GM12878 (cell line): ENCODE measurements at regions not wholly inside any gene's neighbourhood (a gene's known extent, or its start where the extent isn't known, plus 50 kb on each side); places are given as distances from the start of the nearest gene placed in this dataset.

ENCODE experiments used
- ATAC-seq: fragments of 200-7000 bp; cut with Tn5 transposase; 3 replicates; pipeline ENCODE4 v1.9.1; 2020; ENCODE audit warnings: mild to moderate bottlenecking, moderate library complexity
- BruUV-seq: library from RNA; stranded (reverse); fragments of 400-500 nt; replicated peaks from 2 replicates; lab custom pipeline; 2021; lab: Mats Ljungman, UMichigan
- CTCF ChIA-PET: fragments of 300-600 bp; sonication (Branson Sonifier 250); formaldehyde crosslinking; extraction: SDS; loops from one replicate; lab custom pipeline; 2021; ENCODE audit warnings: inconsistent platforms; lab: Yijun Ruan, JAX
- POLR2A ChIA-PET: fragments of 350-600 bp; formaldehyde crosslinking; extraction: SDS; loops from one replicate; lab custom pipeline; 2021; ENCODE audit warnings: inconsistent platforms; lab: Charles Lee
- RAD21 ChIA-PET: fragments of 300-600 bp; sonication (Branson Sonifier 250); formaldehyde crosslinking; loops from one replicate; lab custom pipeline; 2023; ENCODE audit warnings: antibody characterized with exemption; ENCODE audit not compliant: unreplicated experiment; lab: Charles Lee
- SMC1A ChIA-PET: fragments of 300-600 bp; sonication (Branson Sonifier 250); formaldehyde crosslinking; loops from one replicate; lab custom pipeline; 2023; ENCODE audit not compliant: unreplicated experiment, uncharacterized antibody; lab: Charles Lee
- DNase-seq: peaks from one replicate; pipeline ENCODE4 v3.0.0-alpha.2; 2011; ENCODE audit warnings: low read depth, low spot score
- FAIRE-seq: peaks from 3 replicates; lab custom pipeline; 2011; peaks lifted over from hg19 to GRCh38; lab: Jason Lieb, UNC
- H2AFZ ChIP-seq: 2 replicates; pipeline ENCODE4 v1.6.0; 2011; ENCODE audit warnings: low read depth, low read length, control low read depth; ENCODE audit not compliant: control insufficient read depth
- H3K27ac ChIP-seq: 2 replicates; pipeline ENCODE4 v1.5.1; 2011; ENCODE audit warnings: control low read depth; ENCODE audit not compliant: control insufficient read depth, insufficient read depth
- H3K27me3 ChIP-seq, 2 experiments: replicated peaks in 1 of 2; 2 replicates each; pipeline versions ENCODE4 v1.6.0 to v1.6.1; 2011; ENCODE audit warnings: low read length in 1 of 2; ENCODE audit not compliant: control insufficient read depth in 2 of 2, insufficient read depth in 2 of 2
- H3K36me3 ChIP-seq, 2 experiments: 2 replicates each; pipeline ENCODE4 v1.5.1; 2011; ENCODE audit warnings: low read length in 1 of 2; ENCODE audit not compliant: control insufficient read depth in 2 of 2, insufficient read depth in 2 of 2
- H3K4me1 ChIP-seq: 2 replicates; pipeline ENCODE4 v1.6.1; 2011; ENCODE audit warnings: mild to moderate bottlenecking, low read length, moderate library complexity, mixed read lengths; ENCODE audit not compliant: control insufficient read depth, insufficient read depth
- H3K4me2 ChIP-seq: 2 replicates; pipeline ENCODE4 v1.6.0; 2011; ENCODE audit warnings: control low read depth; ENCODE audit not compliant: control insufficient read depth, insufficient read depth
- H3K4me3 ChIP-seq: fragments of 200-600 bp; sonication (generic); 2 replicates; pipeline ENCODE4 v1.5.1; 2016
- H3K79me2 ChIP-seq: 2 replicates; pipeline ENCODE4 v1.6.0; 2011; ENCODE audit warnings: low read length; ENCODE audit not compliant: control insufficient read depth, insufficient read depth
- H3K9ac ChIP-seq: 2 replicates; pipeline ENCODE4 v1.8.0; 2011; ENCODE audit warnings: low read length, control low read depth, mixed read lengths; ENCODE audit not compliant: control insufficient read depth, insufficient read depth
- H3K9me3 ChIP-seq: replicated peaks from 3 replicates; pipeline ENCODE4 v1.5.1; 2011; ENCODE audit warnings: mild to moderate bottlenecking, low read length; ENCODE audit not compliant: control insufficient read depth, insufficient read depth
- H4K20me1 ChIP-seq: 2 replicates; pipeline ENCODE4 v1.6.0; 2011; ENCODE audit not compliant: control insufficient read depth, insufficient read depth
- ASH2L ChIP-seq: fragments of 300-600, 200-600 bp; sonication (generic); IDR thresholded peaks from 2 replicates; pipeline ENCODE4 v1.6.1; 2017; ENCODE audit warnings: low read depth, mild to moderate bottlenecking, borderline replicate concordance
- CREB1 ChIP-seq: IDR thresholded peaks from 2 replicates; pipeline ENCODE4 v1.6.1; 2012; ENCODE audit warnings: low read depth, mild to moderate bottlenecking, inconsistent platforms
- CREM ChIP-seq: IDR thresholded peaks from 2 replicates; pipeline ENCODE4 v1.6.1; 2014; ENCODE audit warnings: antibody characterized with exemption, low read depth
- ESRRA ChIP-seq: IDR thresholded peaks from 2 replicates; pipeline ENCODE4 v1.6.1; 2012; ENCODE audit warnings: mild to moderate bottlenecking, low read length, improper control_type of control experiment
- KDM1A ChIP-seq: fragments of 200-600 bp; sonication (generic); IDR thresholded peaks from 2 replicates; pipeline ENCODE4 v1.6.1; 2016; ENCODE audit warnings: borderline replicate concordance
- MYB ChIP-seq: fragments of 150-350 bp; IDR thresholded peaks from 2 replicates; pipeline ENCODE4 v1.6.1; 2014; ENCODE audit warnings: mild to moderate bottlenecking, low read depth, low read length, borderline replicate concordance
- POLR2A ChIP-seq: IDR thresholded peaks from 2 replicates; pipeline ENCODE4 v1.6.1; 2011; ENCODE audit warnings: low read depth, mild to moderate bottlenecking, low read length
- POLR2AphosphoS5 ChIP-seq: IDR thresholded peaks from 2 replicates; pipeline ENCODE4 v1.6.1; 2011; ENCODE audit warnings: mild to moderate bottlenecking, low read length, inconsistent platforms
- POU2F2 ChIP-seq: IDR thresholded peaks from 3 replicates; pipeline ENCODE4 v1.6.1; 2011; ENCODE audit warnings: low read depth, mild to moderate bottlenecking, low read length, borderline replicate concordance
- TCF3 ChIP-seq: IDR thresholded peaks from 2 replicates; pipeline ENCODE4 v1.6.1; 2012; ENCODE audit warnings: low read depth, mild to moderate bottlenecking, low read length, borderline replicate concordance; ENCODE audit not compliant: insufficient read depth
- WGBS: methylation state at CpG from one replicate; pipeline ENCODE4 v1.1.6; 2016; ENCODE audit warnings: low lambda C conversion rate; ENCODE audit not compliant: insufficient replicate concordance, insufficient coverage; ENCODE audit errors: missing lambda C conversion rate; 5-methylcytosine and 5-hydroxymethylcytosine counted together
- in situ Hi-C: fragments of 300-500 bp; cut with MboI; formaldehyde crosslinking; loops from 9 replicates; pipeline ENCODE4 v1.14.3; 2018; ENCODE audit warnings: mixed read lengths
- intact Hi-C: fragments of 100-400 bp; cut with micrococcal nuclease; formaldehyde crosslinking; loops from one replicate; pipeline ENCODE4 v1.14.2; 2022; ENCODE audit not compliant: unreplicated experiment
- TF ChIP-seq, protein P1 (sequence below): fragments of 450-650 bp; IDR thresholded peaks from 2 replicates; pipeline ENCODE4 v1.6.1; 2017; ENCODE audit warnings: mild to moderate bottlenecking, moderate library complexity
- TF ChIP-seq, protein P2 (sequence below): fragments of 450-650 bp; formaldehyde crosslinking; IDR thresholded peaks from 2 replicates; pipeline ENCODE4 v1.4.0; 2020; ENCODE audit warnings: mild to moderate bottlenecking, moderate library complexity
- TF ChIP-seq, protein P3 (sequence below): IDR thresholded peaks from 2 replicates; pipeline ENCODE4 v1.6.1; 2012; ENCODE audit warnings: low read depth, low read length, improper control_type of control experiment

DNA sequence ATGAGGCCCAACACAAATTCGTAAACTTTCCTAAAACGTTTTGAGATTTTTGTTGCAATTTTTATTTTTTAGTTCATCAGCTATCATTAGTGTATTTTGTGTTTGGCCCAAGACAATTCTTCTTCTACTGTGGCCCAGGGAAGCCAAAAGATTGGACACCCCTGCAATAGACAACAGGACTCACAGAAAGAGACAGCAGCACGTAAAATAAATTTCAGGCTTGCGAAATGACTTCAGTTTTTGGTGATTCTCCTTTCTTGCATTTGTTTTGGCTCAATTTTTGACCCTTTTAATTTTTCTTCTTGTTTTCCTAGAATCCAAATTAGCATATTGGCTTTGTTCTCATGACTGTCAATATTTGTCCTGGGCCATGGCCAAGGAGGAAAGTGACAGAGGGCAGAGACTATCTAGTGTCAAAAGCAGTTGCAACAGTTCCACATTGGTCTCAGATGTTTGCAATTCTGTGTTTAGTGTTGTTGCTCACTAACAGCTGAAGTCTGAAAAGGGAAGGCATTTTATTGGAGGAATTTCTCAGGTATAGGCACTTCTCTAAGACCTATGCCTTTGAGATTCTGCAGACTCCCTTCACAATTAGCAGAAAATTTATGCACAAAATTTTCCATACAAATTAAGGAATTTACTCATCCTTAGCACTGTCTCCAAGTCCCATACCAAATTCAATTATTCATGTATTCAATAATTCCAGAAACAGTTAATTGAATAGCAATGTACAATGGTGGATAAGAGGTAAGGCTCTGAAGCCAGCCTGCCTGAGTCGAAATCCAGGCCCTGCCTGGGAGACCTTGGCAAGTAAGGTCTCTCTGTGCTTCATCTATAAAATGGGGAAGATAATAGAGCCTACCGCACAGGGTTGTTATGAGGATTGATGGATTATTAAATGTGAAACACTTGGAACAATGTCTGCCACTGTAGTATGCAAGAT lies 160.9 kb upstream of the IVNS1ABP start (continued):
- TF ChIP-seq, protein P1, sequence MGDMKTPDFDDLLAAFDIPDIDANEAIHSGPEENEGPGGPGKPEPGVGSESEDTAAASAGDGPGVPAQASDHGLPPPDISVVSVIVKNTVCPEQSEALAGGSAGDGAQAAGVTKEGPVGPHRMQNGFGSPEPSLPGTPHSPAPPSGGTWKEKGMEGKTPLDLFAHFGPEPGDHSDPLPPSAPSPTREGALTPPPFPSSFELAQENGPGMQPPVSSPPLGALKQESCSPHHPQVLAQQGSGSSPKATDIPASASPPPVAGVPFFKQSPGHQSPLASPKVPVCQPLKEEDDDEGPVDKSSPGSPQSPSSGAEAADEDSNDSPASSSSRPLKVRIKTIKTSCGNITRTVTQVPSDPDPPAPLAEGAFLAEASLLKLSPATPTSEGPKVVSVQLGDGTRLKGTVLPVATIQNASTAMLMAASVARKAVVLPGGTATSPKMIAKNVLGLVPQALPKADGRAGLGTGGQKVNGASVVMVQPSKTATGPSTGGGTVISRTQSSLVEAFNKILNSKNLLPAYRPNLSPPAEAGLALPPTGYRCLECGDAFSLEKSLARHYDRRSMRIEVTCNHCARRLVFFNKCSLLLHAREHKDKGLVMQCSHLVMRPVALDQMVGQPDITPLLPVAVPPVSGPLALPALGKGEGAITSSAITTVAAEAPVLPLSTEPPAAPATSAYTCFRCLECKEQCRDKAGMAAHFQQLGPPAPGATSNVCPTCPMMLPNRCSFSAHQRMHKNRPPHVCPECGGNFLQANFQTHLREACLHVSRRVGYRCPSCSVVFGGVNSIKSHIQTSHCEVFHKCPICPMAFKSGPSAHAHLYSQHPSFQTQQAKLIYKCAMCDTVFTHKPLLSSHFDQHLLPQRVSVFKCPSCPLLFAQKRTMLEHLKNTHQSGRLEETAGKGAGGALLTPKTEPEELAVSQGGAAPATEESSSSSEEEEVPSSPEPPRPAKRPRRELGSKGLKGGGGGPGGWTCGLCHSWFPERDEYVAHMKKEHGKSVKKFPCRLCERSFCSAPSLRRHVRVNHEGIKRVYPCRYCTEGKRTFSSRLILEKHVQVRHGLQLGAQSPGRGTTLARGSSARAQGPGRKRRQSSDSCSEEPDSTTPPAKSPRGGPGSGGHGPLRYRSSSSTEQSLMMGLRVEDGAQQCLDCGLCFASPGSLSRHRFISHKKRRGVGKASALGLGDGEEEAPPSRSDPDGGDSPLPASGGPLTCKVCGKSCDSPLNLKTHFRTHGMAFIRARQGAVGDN, result no peak
- TF ChIP-seq POU2F2, result no peak
- no peak for TF ChIP-seq MYB
- no peak for TF ChIP-seq POLR2A
- TF ChIP-seq, all 136 proteins: peak for 0

DNA sequence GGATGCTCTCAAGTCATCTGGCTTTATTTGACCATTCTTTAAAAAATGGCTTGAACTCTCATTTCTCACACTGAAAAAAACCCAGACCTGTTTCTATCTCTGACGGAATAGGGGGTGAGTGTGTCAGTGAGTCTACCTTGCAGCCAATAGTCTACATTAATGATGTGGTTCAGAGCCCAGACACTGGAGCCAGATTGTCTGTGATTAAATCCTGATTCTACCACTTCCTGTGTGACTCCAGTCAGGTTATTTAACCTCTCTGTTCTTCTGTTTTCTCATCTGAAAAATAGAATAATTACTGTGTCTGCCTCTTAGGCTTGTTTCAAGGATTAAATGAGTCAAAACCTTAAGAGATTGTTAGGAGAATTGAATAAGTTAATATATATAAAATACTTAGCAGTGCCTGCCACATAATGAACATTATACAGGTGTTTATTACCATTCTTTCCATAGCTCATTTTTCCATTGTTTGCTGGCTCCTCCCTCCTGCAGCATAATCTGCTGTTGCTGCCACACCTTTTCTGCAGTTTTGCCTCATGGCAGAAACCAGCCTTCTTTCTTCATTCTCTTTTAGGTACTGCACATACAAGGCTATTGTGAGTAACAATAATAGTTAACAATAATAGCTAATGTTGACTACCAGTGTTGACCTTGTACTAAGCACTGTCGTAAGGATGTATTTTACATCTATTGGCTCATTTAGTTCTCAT lies 157.6 kb upstream of the IVNS1ABP start:
- no peak for DNase-seq
- 95% methylated on average over 2 of the region's 2 CpGs for WGBS
- H3K4me2 ChIP-seq, result no peak overlapping the region
- no peak for FAIRE-seq
- intact Hi-C loops (no loop called here), in situ Hi-C loops (no loop called here)
- POLR2A ChIA-PET, result no interaction called here
- CTCF ChIA-PET, result no interaction called here
- H3K27me3 ChIP-seq, result no peaks in the 10 kb centered on the region; a peak in 1 of 4 replicates
- RAD21 ChIA-PET, result no interaction called here
- H3K27ac ChIP-seq, result no peak overlapping the region
- no peaks in the 10 kb centered on the region for H3K9me3 ChIP-seq
- no peaks in the 10 kb centered on the region for H4K20me1 ChIP-seq
- no peaks in the 10 kb centered on the region for H3K79me2 ChIP-seq
- BruUV-seq, result no TSS peak
- H3K4me3 ChIP-seq, result no peak overlapping the region
- no peak for ATAC-seq
- no peaks in the 10 kb centered on the region for H3K36me3 ChIP-seq
- no peak overlapping the region for H2AFZ ChIP-seq
- H3K4me1 ChIP-seq, result no peaks in the 10 kb centered on the region
- H3K9ac ChIP-seq, result no peak overlapping the region
- SMC1A ChIA-PET, result no interaction called here
- TF ChIP-seq POLR2AphosphoS5 (no peak), TCF3 (no peak), CREB1 (no peak), ASH2L (no peak), ESRRA (no peak), CREM (no peak), KDM1A (no peak)
- TF ChIP-seq, protein P2, sequence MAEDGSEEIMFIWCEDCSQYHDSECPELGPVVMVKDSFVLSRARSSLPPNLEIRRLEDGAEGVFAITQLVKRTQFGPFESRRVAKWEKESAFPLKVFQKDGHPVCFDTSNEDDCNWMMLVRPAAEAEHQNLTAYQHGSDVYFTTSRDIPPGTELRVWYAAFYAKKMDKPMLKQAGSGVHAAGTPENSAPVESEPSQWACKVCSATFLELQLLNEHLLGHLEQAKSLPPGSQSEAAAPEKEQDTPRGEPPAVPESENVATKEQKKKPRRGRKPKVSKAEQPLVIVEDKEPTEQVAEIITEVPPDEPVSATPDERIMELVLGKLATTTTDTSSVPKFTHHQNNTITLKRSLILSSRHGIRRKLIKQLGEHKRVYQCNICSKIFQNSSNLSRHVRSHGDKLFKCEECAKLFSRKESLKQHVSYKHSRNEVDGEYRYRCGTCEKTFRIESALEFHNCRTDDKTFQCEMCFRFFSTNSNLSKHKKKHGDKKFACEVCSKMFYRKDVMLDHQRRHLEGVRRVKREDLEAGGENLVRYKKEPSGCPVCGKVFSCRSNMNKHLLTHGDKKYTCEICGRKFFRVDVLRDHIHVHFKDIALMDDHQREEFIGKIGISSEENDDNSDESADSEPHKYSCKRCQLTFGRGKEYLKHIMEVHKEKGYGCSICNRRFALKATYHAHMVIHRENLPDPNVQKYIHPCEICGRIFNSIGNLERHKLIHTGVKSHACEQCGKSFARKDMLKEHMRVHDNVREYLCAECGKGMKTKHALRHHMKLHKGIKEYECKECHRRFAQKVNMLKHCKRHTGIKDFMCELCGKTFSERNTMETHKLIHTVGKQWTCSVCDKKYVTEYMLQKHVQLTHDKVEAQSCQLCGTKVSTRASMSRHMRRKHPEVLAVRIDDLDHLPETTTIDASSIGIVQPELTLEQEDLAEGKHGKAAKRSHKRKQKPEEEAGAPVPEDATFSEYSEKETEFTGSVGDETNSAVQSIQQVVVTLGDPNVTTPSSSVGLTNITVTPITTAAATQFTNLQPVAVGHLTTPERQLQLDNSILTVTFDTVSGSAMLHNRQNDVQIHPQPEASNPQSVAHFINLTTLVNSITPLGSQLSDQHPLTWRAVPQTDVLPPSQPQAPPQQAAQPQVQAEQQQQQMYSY, result no peak
- TF ChIP-seq, protein P3, sequence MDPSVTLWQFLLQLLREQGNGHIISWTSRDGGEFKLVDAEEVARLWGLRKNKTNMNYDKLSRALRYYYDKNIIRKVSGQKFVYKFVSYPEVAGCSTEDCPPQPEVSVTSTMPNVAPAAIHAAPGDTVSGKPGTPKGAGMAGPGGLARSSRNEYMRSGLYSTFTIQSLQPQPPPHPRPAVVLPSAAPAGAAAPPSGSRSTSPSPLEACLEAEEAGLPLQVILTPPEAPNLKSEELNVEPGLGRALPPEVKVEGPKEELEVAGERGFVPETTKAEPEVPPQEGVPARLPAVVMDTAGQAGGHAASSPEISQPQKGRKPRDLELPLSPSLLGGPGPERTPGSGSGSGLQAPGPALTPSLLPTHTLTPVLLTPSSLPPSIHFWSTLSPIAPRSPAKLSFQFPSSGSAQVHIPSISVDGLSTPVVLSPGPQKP, result no peak
